Activated naive CD4-positive, alpha-beta T cell treated with anti-CD3 and anti-CD28 coated beads, Interleukin-2, amount 10 ng/mL, durations not matched to agents 7 days and 5 days (primary cell): ENCODE measurements at regions not wholly inside any gene's neighbourhood (a gene's known extent, or its start where the extent isn't known, plus 50 kb on each side); places are given as distances from the start of the nearest gene placed in this dataset.

Source experiments
- CTCF ChIA-PET: fragments of 350-600 bp; sonication (Branson Sonifier 250); formaldehyde crosslinking; loops from one replicate; lab custom pipeline; 2021; ENCODE audit warnings: antibody characterized with exemption; lab: Charles Lee
- DNase-seq: peaks from one replicate; pipeline ENCODE4 v3.0.0-alpha.2; 2020
- H3K27ac Mint-ChIP-seq: one replicate; pipeline ENCODE4 v1.8.0; 2021; ENCODE audit warnings: mild to moderate bottlenecking, moderate library complexity, mixed read lengths
- H3K27me3 Mint-ChIP-seq: one replicate; pipeline ENCODE4 v1.8.0; 2021; ENCODE audit warnings: mild to moderate bottlenecking, mixed read lengths
- H3K36me3 Mint-ChIP-seq: one replicate; pipeline ENCODE4 v1.8.0; 2021; ENCODE audit warnings: mixed read lengths
- H3K4me1 Mint-ChIP-seq: one replicate; pipeline ENCODE4 v1.8.0; 2021; ENCODE audit warnings: mixed read lengths
- H3K4me3 Mint-ChIP-seq: one replicate; pipeline ENCODE4 v1.8.0; 2021; ENCODE audit warnings: mild to moderate bottlenecking, moderate library complexity, mixed read lengths
- H3K9me3 Mint-ChIP-seq: one replicate; pipeline ENCODE4 v1.8.0; 2021; ENCODE audit warnings: mixed read lengths

DNA sequence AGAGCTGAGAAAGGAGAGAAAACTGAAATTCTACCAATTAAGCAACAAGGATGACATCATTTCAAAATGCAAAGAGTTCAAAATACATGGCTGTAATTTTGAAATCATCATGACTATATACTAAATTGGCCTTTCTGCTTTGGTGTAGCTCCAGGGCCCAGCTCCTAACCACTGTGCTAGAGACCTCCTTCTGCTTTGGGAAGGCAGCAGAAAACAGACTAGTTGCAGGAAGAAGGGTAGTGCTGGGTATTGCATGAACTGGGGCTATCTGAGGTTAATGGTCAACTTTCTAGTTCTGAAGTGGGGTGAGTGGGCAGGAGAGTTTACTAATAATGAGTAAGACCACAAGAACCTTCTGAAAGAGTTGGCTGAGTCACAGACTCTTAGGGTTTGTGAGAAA is 66.2 kb downstream of the PTGER2 start:
- Mint-ChIP-seq H3K27ac (no peak overlapping the region), H3K4me3 (no peak overlapping the region), H3K9me3 (peaks cover 42% of the 10 kb centered on the region), H3K36me3 (peaks cover 52% of the 10 kb centered on the region), H3K27me3 (peaks cover 50% of the 10 kb centered on the region), H3K4me1 (peaks cover 14% of the 10 kb centered on the region)
- CTCF ChIA-PET: no interaction called here
- DNase-seq: no peak
